Neural cell (in vitro differentiated cells): ENCODE measurements at regions not wholly inside any gene's neighbourhood (a gene's known extent, or its start where the extent isn't known, plus 50 kb on each side); places are given as distances from the start of the nearest gene placed in this dataset.

Source experiments
- H2AFZ ChIP-seq: fragments of 200-600, 300-800 bp; sonication (generic), shearing (Covaris generic); 2 replicates; pipeline ENCODE4 v1.6.0; 2014; ENCODE audit warnings: low read depth, mild to moderate bottlenecking, antibody characterized with exemption, low read length, moderate library complexity
- H3F3A ChIP-seq: fragments of 200-600 bp; shearing (Covaris generic); 2 replicates; pipeline ENCODE4 v1.6.1; 2016; ENCODE audit warnings: mild to moderate bottlenecking, moderate library complexity, mixed read lengths, antibody characterized with exemption, low read length; ENCODE audit not compliant: insufficient read depth, poor library complexity, severe bottlenecking
- H3K27ac ChIP-seq: fragments of 200-600, 300-800 bp; sonication (generic), shearing (Covaris generic); 2 replicates; pipeline ENCODE4 v1.5.1; 2014; ENCODE audit warnings: mild to moderate bottlenecking, low read length, moderate library complexity
- H3K27me3 ChIP-seq: fragments of 300-800, 200-600 bp; sonication (generic), shearing (Covaris generic); 2 replicates; pipeline ENCODE4 v1.6.0; 2014; ENCODE audit warnings: mild to moderate bottlenecking, low read depth, low read length, moderate library complexity; ENCODE audit not compliant: insufficient read depth
- H3K36me3 ChIP-seq: fragments of 300-800, 200-600 bp; sonication (generic), shearing (Covaris generic); 2 replicates; pipeline ENCODE4 v1.5.1; 2014; ENCODE audit warnings: mild to moderate bottlenecking, antibody characterized with exemption, low read length, moderate library complexity; ENCODE audit not compliant: insufficient read depth
- H3K4me2 ChIP-seq: fragments of 300-800, 200-600 bp; sonication (generic), shearing (Covaris generic); 2 replicates; pipeline ENCODE4 v1.6.0; 2014; ENCODE audit warnings: mild to moderate bottlenecking, low read length
- H3K4me3 ChIP-seq: fragments of 300-800, 200-600 bp; sonication (generic), shearing (Covaris generic); 2 replicates; pipeline ENCODE4 v1.5.1; 2014; ENCODE audit warnings: mild to moderate bottlenecking, low read length, moderate library complexity
- H3K79me2 ChIP-seq: fragments of 200-600 bp; shearing (Covaris generic); replicated peaks from 2 replicates; pipeline ENCODE4 v1.6.0; 2014; ENCODE audit warnings: mild to moderate bottlenecking, low read length, moderate library complexity; ENCODE audit not compliant: insufficient read depth
- H3K9ac ChIP-seq: fragments of 300-800, 200-600 bp; sonication (generic), shearing (Covaris generic); 2 replicates; pipeline ENCODE4 v1.6.1; 2016; ENCODE audit warnings: mild to moderate bottlenecking, low read length, mixed read lengths
- H3K9me2 ChIP-seq: fragments of 200-600 bp; shearing (Covaris generic); 2 replicates; pipeline ENCODE4 v1.6.1; 2016; ENCODE audit warnings: mild to moderate bottlenecking, low read length, mixed read lengths; ENCODE audit not compliant: insufficient read depth
- H3K9me3 ChIP-seq: fragments of 200-600, 300-800 bp; sonication (generic), shearing (Covaris generic); 2 replicates; pipeline ENCODE4 v1.6.1; 2016; ENCODE audit warnings: mild to moderate bottlenecking, mixed run types, low read length, moderate library complexity, mixed read lengths
- H4K20me1 ChIP-seq: fragments of 200-600 bp; shearing (Covaris generic); 2 replicates; pipeline ENCODE4 v1.6.1; 2016; ENCODE audit warnings: mild to moderate bottlenecking, mixed run types; ENCODE audit not compliant: insufficient read depth
- CTCF ChIP-seq: fragments of 450-650 bp; IDR thresholded peaks from 2 replicates; pipeline ENCODE4 v1.5.1; 2014; ENCODE audit warnings: antibody characterized with exemption, mild to moderate bottlenecking, moderate library complexity; ENCODE audit not compliant: poor library complexity, severe bottlenecking
- EP300 ChIP-seq: fragments of 450-650 bp; conservative IDR thresholded peaks from 2 replicates; pipeline ENCODE4 v1.6.1; 2014; ENCODE audit warnings: antibody characterized with exemption, mild to moderate bottlenecking, moderate library complexity; ENCODE audit not compliant: poor library complexity, severe bottlenecking
- EZH2 ChIP-seq: fragments of 200-600, 300-800 bp; shearing (Covaris generic), sonication (generic); IDR thresholded peaks from 2 replicates; pipeline ENCODE4 v1.6.1; 2014; ENCODE audit warnings: antibody characterized with exemption, low read length, borderline replicate concordance, mild to moderate bottlenecking; ENCODE audit not compliant: insufficient read depth, poor library complexity, severe bottlenecking
- MXI1 ChIP-seq: fragments of 450-650 bp; conservative IDR thresholded peaks from 2 replicates; pipeline ENCODE4 v1.6.1; 2014; ENCODE audit warnings: antibody characterized with exemption, mild to moderate bottlenecking; ENCODE audit not compliant: poor library complexity, severe bottlenecking
- POLR2AphosphoS5 ChIP-seq: IDR thresholded peaks from 2 replicates; pipeline ENCODE4 v1.6.1; 2012
- RAD21 ChIP-seq: fragments of 450-650 bp; conservative IDR thresholded peaks from 2 replicates; pipeline ENCODE4 v1.6.1; 2014; ENCODE audit warnings: antibody characterized with exemption, mild to moderate bottlenecking, moderate library complexity
- REST ChIP-seq: IDR thresholded peaks from 2 replicates; pipeline ENCODE4 v1.6.1; 2012; ENCODE audit warnings: borderline replicate concordance
- SMC3 ChIP-seq: fragments of 450-650 bp; conservative IDR thresholded peaks from 2 replicates; pipeline ENCODE4 v1.6.1; 2014; ENCODE audit warnings: antibody characterized with exemption, mild to moderate bottlenecking, moderate library complexity; ENCODE audit not compliant: poor library complexity
- TAF1 ChIP-seq: IDR thresholded peaks from 2 replicates; pipeline ENCODE4 v1.6.1; 2012; ENCODE audit warnings: low read depth

GRCh38 chr1:58405660-58406059, 140.9 kb downstream of the OMA1 start:
- H3K9me3 ChIP-seq = no peaks in the 10 kb centered on the region
- TF ChIP-seq CTCF (no peak), SMC3 (no peak), RAD21 (no peak), REST (no peak), MXI1 (no peak), EP300 (no peak), EZH2 (no peak), POLR2AphosphoS5 (no peak), TAF1 (no peak)
- no peak overlapping the region for H3K4me2 ChIP-seq
- no peak overlapping the region for H3K27ac ChIP-seq
- H3F3A ChIP-seq = no peaks in the 10 kb centered on the region
- no peaks in the 10 kb centered on the region for H3K9me2 ChIP-seq
- no peaks in the 10 kb centered on the region for H4K20me1 ChIP-seq
- no peaks in the 10 kb centered on the region for H3K36me3 ChIP-seq
- no peak overlapping the region for H3K9ac ChIP-seq
- no peak overlapping the region for H3K4me3 ChIP-seq
- no peak overlapping the region for H2AFZ ChIP-seq
- no peaks in the 10 kb centered on the region for H3K79me2 ChIP-seq
- no peaks in the 10 kb centered on the region for H3K27me3 ChIP-seq

GRCh38 chr1:58403894-58404293, 142.6 kb downstream of the OMA1 start:
- Histone ChIP-seq H3K27ac (no peak overlapping the region), H3F3A (no peaks in the 10 kb centered on the region), H3K79me2 (no peaks in the 10 kb centered on the region), H3K27me3 (no peaks in the 10 kb centered on the region), H3K4me3 (no peak overlapping the region), H3K9me3 (no peaks in the 10 kb centered on the region), H2AFZ (no peak overlapping the region), H3K36me3 (no peaks in the 10 kb centered on the region), H3K9me2 (no peaks in the 10 kb centered on the region), H3K4me2 (no peak overlapping the region), H4K20me1 (no peaks in the 10 kb centered on the region), H3K9ac (no peak overlapping the region)
- TF ChIP-seq REST (no peak), MXI1 (no peak), RAD21 (no peak), EP300 (no peak), CTCF (no peak), SMC3 (no peak), EZH2 (no peak)
